ENCODE measurements at regions not wholly inside any gene's neighbourhood (a gene's known extent, or its start where the extent isn't known, plus 50 kb on each side); places are given as distances from the start of the nearest gene placed in this dataset.

DNA sequence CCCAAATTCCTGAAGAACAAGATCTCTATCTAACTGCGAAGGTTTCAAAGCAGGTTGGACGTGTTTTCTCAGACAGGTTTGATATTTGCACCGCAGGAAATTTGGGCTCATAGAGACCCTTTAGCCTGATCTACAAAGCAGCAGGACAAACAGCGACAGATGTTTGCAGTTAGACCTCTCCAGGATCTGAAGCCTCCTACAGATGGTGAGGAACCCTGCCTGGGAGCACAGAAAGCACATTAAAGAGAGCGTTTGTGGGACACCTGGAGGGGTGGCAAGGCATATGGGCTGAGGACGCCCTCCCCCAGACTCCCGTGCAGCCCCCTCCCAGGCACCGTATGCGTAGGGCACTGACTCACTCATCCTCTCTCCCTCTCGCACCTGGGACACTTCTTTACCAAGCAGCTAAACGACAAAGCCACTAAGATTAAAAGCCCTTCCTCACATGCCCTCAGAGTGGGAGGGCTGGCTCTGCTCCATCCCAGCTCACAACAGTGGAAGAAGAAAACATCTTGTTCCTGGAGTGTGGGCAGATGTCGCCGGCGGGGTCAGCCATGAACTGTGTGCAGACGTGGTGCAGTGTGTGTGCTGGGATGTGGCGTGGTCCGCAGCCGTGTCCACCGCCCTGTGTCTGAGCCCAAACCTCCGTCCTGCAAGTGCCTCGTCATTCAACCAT, 249.7 kb upstream of the AFDN start:
- no peak for TF ChIP-seq GTF2E2 (tag; IDR thresholded peaks at IDR 0.05)
- no peak for TF ChIP-seq DPF2 (IDR thresholded peaks at IDR 0.05)
- no peak for TF ChIP-seq FIP1L1 (IDR thresholded peaks at IDR 0.05; ENCODE audit: low read depth, low read length, poor library complexity, severe bottlenecking)
- TF ChIP-seq NRF1 (conservative IDR thresholded peaks at IDR 0.05 in 1 of 2, IDR thresholded peaks at IDR 0.05 in 1 of 2): no peak
- TF ChIP-seq ZBED1 (IDR thresholded peaks at IDR 0.05): no peak
- TF ChIP-seq HMBOX1 (IDR thresholded peaks at IDR 0.05): no peak
- TF ChIP-seq CBX3 (IDR thresholded peaks at IDR 0.05; ENCODE audit: borderline replicate concordance in 1 of 2, low read length in 2 of 2): no peak
- CTCF ChIA-PET (ENCODE audit: low intra/inter-chr PET ratio): no interaction called here
- WGBS (ENCODE audit: insufficient coverage, low coverage, missing lambda C conversion rate): 3% methylated on average over 21 of the region's 21 CpGs
- no peak overlapping the region for H3K4me3 ChIP-seq
- DNase-seq (ENCODE audit: extremely low read depth in 1 of 4, low spot score in 3 of 4) (no peak), ATAC-seq (no peak), FAIRE-seq (no peak)
- no peaks in the 10 kb centered on the region for H3K36me3 ChIP-seq (ENCODE audit: control insufficient read depth, insufficient read depth, low read length)
- H3K27me3 ChIP-seq (ENCODE audit: control insufficient read depth in 2 of 2, insufficient read depth in 2 of 2, low read length in 2 of 2): peaks cover 13 to 59% of the 10 kb centered on the region in 2 experiments; a peak in 4 of 5 replicates
- H3K79me2 ChIP-seq (ENCODE audit: control insufficient read depth, insufficient read depth, low read length): no peaks in the 10 kb centered on the region
- peaks cover 0 to 4% of the 10 kb centered on the region in 2 experiments; a peak in 3 of 5 replicates for H3K4me1 ChIP-seq (replicated peaks in 1 of 2; ENCODE audit: control insufficient read depth in 2 of 2, insufficient read depth in 2 of 2, low read length in 2 of 2)
- H3K4me2 ChIP-seq (ENCODE audit: insufficient read depth, low read length): no peak overlapping the region
- H3K27ac ChIP-seq (ENCODE audit: extremely low read depth, low read depth, low read length): no peak overlapping the region
- H4K20me1 ChIP-seq (replicated peaks; ENCODE audit: control insufficient read depth, insufficient read depth, low read length): no peaks in the 10 kb centered on the region
- intact Hi-C loops (cut with micrococcal nuclease): no loop called here
- H3K9me3 ChIP-seq (replicated peaks; ENCODE audit: control insufficient read depth, insufficient read depth, low read depth, low read length): no peaks in the 10 kb centered on the region
- H2AFZ ChIP-seq (ENCODE audit: low read depth, low read length): no peak overlapping the region
- no peak overlapping the region for H3K9ac ChIP-seq (ENCODE audit: insufficient read depth in 1 of 2, low read depth in 2 of 2, low read length in 2 of 2)
- BruUV-seq (replicated peaks): no TSS peak
- in situ Hi-C loops (cut with MboI): no loop called here
- POLR2A ChIA-PET: no interaction called here
- no peaks in the 10 kb centered on the region for H3K9me1 ChIP-seq (ENCODE audit: control insufficient read depth, insufficient read depth, low read length)
